Thyroid gland (tissue), 4 donors: ENCODE measurements at regions not wholly inside any gene's neighbourhood (a gene's known extent, or its start where the extent isn't known, plus 50 kb on each side); places are given as distances from the start of the nearest gene placed in this dataset.

Experiments
- DNase-seq, 2 donors: peaks; one replicate each; pipeline ENCODE4 v3.0.0-alpha.2; 2019
- H3K27ac ChIP-seq, 3 donors: fragments of 200-600 bp; sonication (generic); 1 replicate in 2 of 3; 2 replicates in 1 of 3; pipeline ENCODE4 v1.5.1; 2016 to 2019; ENCODE audit warnings: mild to moderate bottlenecking in 1 of 3, moderate library complexity in 1 of 3
- H3K27me3 ChIP-seq: fragments of 200-600 bp; sonication (generic); one replicate; pipeline ENCODE4 v1.5.1; 2019
- H3K36me3 ChIP-seq, 2 donors: fragments of 200-600 bp; sonication (generic); one replicate each; pipeline ENCODE4 v1.5.1; 2016 to 2019
- H3K4me1 ChIP-seq, 2 donors: fragments of 200-600 bp; sonication (generic); one replicate each; pipeline ENCODE4 v1.5.1; 2017 to 2019
- H3K4me3 ChIP-seq, 3 donors: fragments of 200-600 bp; sonication (generic); replicated peaks in 1 of 3; 1 replicate in 2 of 3; 2 replicates in 1 of 3; pipeline ENCODE4 v1.5.1; 2016; ENCODE audit warnings: mild to moderate bottlenecking in 1 of 3
- H3K9me3 ChIP-seq: fragments of 200-600 bp; sonication (generic); one replicate; pipeline ENCODE4 v1.5.1; 2017
- POLR2A ChIP-seq, 2 donors: fragments of 450-650 bp; IDR thresholded peaks; one replicate each; pipeline ENCODE4 v1.6.1; 2017; ENCODE audit warnings: antibody characterized with exemption in 2 of 2, mild to moderate bottlenecking in 2 of 2, moderate library complexity in 1 of 2
- WGBS, 2 donors: methylation state at CpG; one replicate each; pipeline ENCODE4 v1.1.5; 2017; 5-methylcytosine and 5-hydroxymethylcytosine counted together
- intact Hi-C: fragments of 100-400 bp; cut with DNase I; formaldehyde crosslinking; loops from one replicate; pipeline ENCODE4 v1.15.1; 2023
- TF ChIP-seq, protein P1 (sequence below), 6 experiments: fragments of 200-600 bp in 3 of 6; fragments of 450-650 bp in 3 of 6; sonication (generic) in 3 of 6; IDR thresholded peaks; one replicate each; pipeline ENCODE4 v1.5.1; 2016 to 2019; ENCODE audit warnings: antibody characterized with exemption in 6 of 6, mild to moderate bottlenecking in 2 of 6, inconsistent platforms in 1 of 6, moderate library complexity in 1 of 6

- no peak for DNase-seq
- Histone ChIP-seq H3K4me1 (no peaks in the 10 kb centered on the region), H3K36me3 (no peaks in the 10 kb centered on the region), H3K27ac (no peak overlapping the region), H3K9me3 (no peaks in the 10 kb centered on the region), H3K27me3 (no peaks in the 10 kb centered on the region), H3K4me3 (no peak overlapping the region)
- TF ChIP-seq, protein P1, sequence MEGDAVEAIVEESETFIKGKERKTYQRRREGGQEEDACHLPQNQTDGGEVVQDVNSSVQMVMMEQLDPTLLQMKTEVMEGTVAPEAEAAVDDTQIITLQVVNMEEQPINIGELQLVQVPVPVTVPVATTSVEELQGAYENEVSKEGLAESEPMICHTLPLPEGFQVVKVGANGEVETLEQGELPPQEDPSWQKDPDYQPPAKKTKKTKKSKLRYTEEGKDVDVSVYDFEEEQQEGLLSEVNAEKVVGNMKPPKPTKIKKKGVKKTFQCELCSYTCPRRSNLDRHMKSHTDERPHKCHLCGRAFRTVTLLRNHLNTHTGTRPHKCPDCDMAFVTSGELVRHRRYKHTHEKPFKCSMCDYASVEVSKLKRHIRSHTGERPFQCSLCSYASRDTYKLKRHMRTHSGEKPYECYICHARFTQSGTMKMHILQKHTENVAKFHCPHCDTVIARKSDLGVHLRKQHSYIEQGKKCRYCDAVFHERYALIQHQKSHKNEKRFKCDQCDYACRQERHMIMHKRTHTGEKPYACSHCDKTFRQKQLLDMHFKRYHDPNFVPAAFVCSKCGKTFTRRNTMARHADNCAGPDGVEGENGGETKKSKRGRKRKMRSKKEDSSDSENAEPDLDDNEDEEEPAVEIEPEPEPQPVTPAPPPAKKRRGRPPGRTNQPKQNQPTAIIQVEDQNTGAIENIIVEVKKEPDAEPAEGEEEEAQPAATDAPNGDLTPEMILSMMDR (IDR thresholded peaks at IDR 0.05) = no peak
- TF ChIP-seq POLR2A (IDR thresholded peaks at IDR 0.05) = no peak
- 80 to 90% methylated on average over 5 of the region's 5 CpGs for WGBS, 2 donors
- intact Hi-C loops = no loop called here
Measured at GRCh38 chrX:55326985-55327384, 62.3 kb upstream of the PAGE3 start.

- Histone ChIP-seq H3K4me3 (no peak overlapping the region), H3K9me3 (no peaks in the 10 kb centered on the region), H3K27ac (no peak overlapping the region), H3K27me3 (no peaks in the 10 kb centered on the region), H3K4me1 (no peaks in the 10 kb centered on the region), H3K36me3 (no peaks in the 10 kb centered on the region)
- no peak for TF ChIP-seq POLR2A (IDR thresholded peaks at IDR 0.05)
- TF ChIP-seq, protein P1 (IDR thresholded peaks at IDR 0.05) = no peak
- WGBS, 2 donors = 69 to 100% methylated on average over 1 of the region's 1 CpG
- DNase-seq = no peak
- intact Hi-C loops = no loop called here
Measured at GRCh38 chrX:55335296-55335695, 70.6 kb upstream of the PAGE3 start.

DNA sequence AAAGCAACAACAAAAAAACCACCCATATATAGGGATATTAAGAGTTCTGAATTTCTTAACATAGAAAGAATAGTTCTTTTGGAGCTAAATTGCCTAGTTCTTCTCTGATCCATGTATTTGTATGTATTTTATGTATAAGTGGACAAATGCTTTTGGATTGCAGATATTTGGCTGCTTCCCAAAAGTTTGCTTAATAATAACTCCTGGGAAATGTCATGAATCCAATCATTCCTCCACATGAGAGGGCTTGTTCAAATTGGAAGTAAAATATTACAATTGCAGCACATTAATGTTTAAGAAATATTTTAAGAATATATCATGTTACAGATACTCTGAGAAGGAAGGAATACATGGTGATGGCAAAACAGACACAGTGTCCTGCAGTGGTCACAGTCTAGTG lies 71.5 kb upstream of the PAGE3 start:
- intact Hi-C loops = no loop called here
- no peak overlapping the region for H3K27ac ChIP-seq
- no peak for DNase-seq
- H3K27me3 ChIP-seq = no peaks in the 10 kb centered on the region
- H3K4me1 ChIP-seq = no peaks in the 10 kb centered on the region
- no peaks in the 10 kb centered on the region for H3K9me3 ChIP-seq
- TF ChIP-seq, protein P1 (IDR thresholded peaks at IDR 0.05) = no peak
- no peak for TF ChIP-seq POLR2A (IDR thresholded peaks at IDR 0.05)
- H3K4me3 ChIP-seq = no peak overlapping the region
- H3K36me3 ChIP-seq = no peaks in the 10 kb centered on the region

DNA sequence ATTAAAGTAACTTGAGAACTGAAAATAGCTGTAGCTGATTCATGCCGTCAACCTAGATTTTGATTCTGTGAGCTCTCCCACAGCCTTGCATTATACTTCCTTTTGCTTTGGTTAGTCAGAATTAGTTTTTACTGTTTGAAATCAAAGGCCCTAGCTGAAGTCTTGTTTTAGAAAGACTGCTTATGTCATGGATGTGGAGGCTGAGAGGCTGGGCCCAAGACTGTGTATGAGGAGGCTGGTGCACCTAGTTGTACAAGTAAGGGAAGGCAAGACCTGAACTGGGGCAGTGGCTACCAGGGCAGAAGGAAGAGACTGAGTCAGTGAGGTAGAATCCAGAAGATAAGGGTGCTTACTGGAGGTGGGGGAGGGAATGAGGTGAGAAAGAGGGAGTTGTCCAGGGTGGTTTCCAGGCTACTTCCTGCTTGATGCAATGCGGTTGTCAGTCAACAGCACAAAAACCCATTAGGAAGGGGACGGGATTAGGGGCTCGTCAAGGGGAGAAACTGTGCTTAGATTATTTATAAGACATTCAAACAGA lies 76.2 kb upstream of the PAGE3 start:
- DNase-seq = no peak
- TF ChIP-seq, protein P1 (IDR thresholded peaks at IDR 0.05) = no peak
- no peak for TF ChIP-seq POLR2A (IDR thresholded peaks at IDR 0.05)
- Histone ChIP-seq H3K4me3 (no peak overlapping the region), H3K27ac (no peak overlapping the region), H3K27me3 (no peaks in the 10 kb centered on the region), H3K36me3 (no peaks in the 10 kb centered on the region), H3K4me1 (no peaks in the 10 kb centered on the region), H3K9me3 (no peaks in the 10 kb centered on the region)
- WGBS, 2 donors = 82 to 84% methylated on average over 4 of the region's 4 CpGs
- intact Hi-C loops = no loop called here

GRCh38 chrX:55342533-55343501 lies 78.1 kb upstream of the PAGE3 start:
- peak; percentile 16 to 20 for DNase-seq
- intact Hi-C loops = no loop called here
- 43 to 51% methylated on average over 18 to 21 of the region's 21 CpGs for WGBS, 2 donors

More at GRCh38 chrX:55342533-55343501, 78.1 kb upstream of the PAGE3 start:
- Histone ChIP-seq H3K9me3 (no peaks in the 10 kb centered on the region), H3K36me3 (no peaks in the 10 kb centered on the region), H3K4me3 (no peak overlapping the region), H3K27ac (no peak overlapping the region), H3K4me1 (no peaks in the 10 kb centered on the region), H3K27me3 (no peaks in the 10 kb centered on the region)
- TF ChIP-seq POLR2A (IDR thresholded peaks at IDR 0.05) = no peak
- TF ChIP-seq, protein P1 (IDR thresholded peaks at IDR 0.05) = peak in 4 of 6 experiments; percentile 19 to 48 (median 40)
